HepG2 (cell line): ENCODE measurements at regions not wholly inside any gene's neighbourhood (a gene's known extent, or its start where the extent isn't known, plus 50 kb on each side); places are given as distances from the start of the nearest gene placed in this dataset.

Experiments used
- ATAC-seq: fragments of 200-7000 bp; cut with Tn5 transposase; 3 replicates; pipeline ENCODE4 v1.9.1; 2020; ENCODE audit warnings: mild to moderate bottlenecking, moderate library complexity
- BruUV-seq: library from RNA; stranded (reverse); fragments of 400-500 nt; replicated peaks from 2 replicates; lab custom pipeline; 2021; lab: Mats Ljungman, UMichigan
- CTCF ChIA-PET: fragments of 300-600 bp; formaldehyde crosslinking; extraction: SDS; loops from one replicate; lab custom pipeline; 2021; ENCODE audit warnings: low total read pairs, inconsistent platforms, low intra/inter-chr PET ratio; lab: Yijun Ruan, JAX
- POLR2A ChIA-PET: fragments of 350-600 bp; sonication (Branson Sonifier 250); formaldehyde crosslinking; loops from one replicate; lab custom pipeline; 2020; ENCODE audit warnings: antibody characterized with exemption, inconsistent platforms; lab: Yijun Ruan, JAX
- DNase-seq: peaks from one replicate; pipeline ENCODE4 v3.0.0-alpha.2; 2015; ENCODE audit warnings: low spot score
- FAIRE-seq: peaks from 3 replicates; lab custom pipeline; 2011; peaks lifted over from hg19 to GRCh38; lab: Jason Lieb, UNC
- H2AFZ ChIP-seq: one replicate; pipeline ENCODE4 v1.6.1; 2011; ENCODE audit warnings: low read length, inconsistent platforms
- H3K27ac ChIP-seq: fragments of 300-600 bp; 3 replicates; pipeline ENCODE4 v1.8.0; 2011; ENCODE audit warnings: mixed run types, mild to moderate bottlenecking, mixed read lengths, low read length, inconsistent platforms; ENCODE audit not compliant: insufficient read depth; ENCODE audit errors: extremely low read length
- H3K27me3 ChIP-seq, 2 experiments: fragments of 200-600 bp in 1 of 2; 2 replicates in 1 of 2; 3 replicates in 1 of 2; pipeline versions ENCODE4 v1.6.0 to v1.8.0; 2011; ENCODE audit warnings: low read length in 2 of 2, mild to moderate bottlenecking in 2 of 2, moderate library complexity in 2 of 2, inconsistent platforms in 1 of 2; ENCODE audit not compliant: insufficient read depth in 2 of 2, control insufficient read depth in 1 of 2
- H3K36me3 ChIP-seq, 2 experiments: fragments of 200-600 bp in 1 of 2; replicated peaks in 1 of 2; 2 replicates in 1 of 2; 3 replicates in 1 of 2; pipeline versions ENCODE4 v1.5.1 to v1.8.0; 2011; ENCODE audit warnings: low read length in 2 of 2, inconsistent platforms in 1 of 2; ENCODE audit not compliant: insufficient read depth in 2 of 2, control insufficient read depth in 1 of 2
- H3K4me1 ChIP-seq: 2 replicates; pipeline ENCODE4 v1.5.1; 2012; ENCODE audit warnings: low read length, inconsistent platforms; ENCODE audit not compliant: insufficient read depth
- H3K4me2 ChIP-seq: 2 replicates; pipeline ENCODE4 v1.6.0; 2011; ENCODE audit warnings: low read depth, low read length, inconsistent platforms
- H3K4me3 ChIP-seq, 3 experiments: fragments of 200-600 bp in 1 of 3; sonication (generic), shearing (Covaris generic) in 1 of 3; replicated peaks in 1 of 3; 2 replicates each; pipeline ENCODE4 v1.5.1; 2011 to 2016; ENCODE audit warnings: low read length in 3 of 3, inconsistent platforms in 2 of 3, low read depth in 2 of 3, mild to moderate bottlenecking in 2 of 3, control low read depth in 1 of 3, mixed read lengths in 1 of 3; ENCODE audit not compliant: insufficient read depth in 1 of 3
- H3K79me2 ChIP-seq: one replicate; pipeline ENCODE4 v1.6.1; 2011; ENCODE audit warnings: low read length, inconsistent platforms; ENCODE audit not compliant: insufficient read depth
- H3K9ac ChIP-seq: 2 replicates; pipeline ENCODE4 v1.6.0; 2011; ENCODE audit warnings: mild to moderate bottlenecking, low read depth, low read length, inconsistent platforms; ENCODE audit not compliant: insufficient read depth
- H3K9me3 ChIP-seq: 2 replicates; pipeline ENCODE4 v1.5.1; 2012; ENCODE audit warnings: mild to moderate bottlenecking, low read length
- H4K20me1 ChIP-seq: 2 replicates; pipeline ENCODE4 v1.6.0; 2011; ENCODE audit warnings: inconsistent platforms, mild to moderate bottlenecking, low read length, moderate library complexity; ENCODE audit not compliant: insufficient read depth
- ATF3 ChIP-seq: sonication (generic); formaldehyde crosslinking; IDR thresholded peaks from 2 replicates; pipeline ENCODE4 v1.4.0; 2020; ENCODE audit warnings: missing genetic modification reagents
- ATF7-NPFF ChIP-seq: sonication (generic); formaldehyde crosslinking; IDR thresholded peaks from 2 replicates; pipeline ENCODE4 v1.8.1; 2023; ENCODE audit warnings: mild to moderate bottlenecking, low read depth, missing genetic modification reagents, moderate library complexity
- BORCS8-MEF2B ChIP-seq: sonication (generic); formaldehyde crosslinking; IDR thresholded peaks from 2 replicates; pipeline ENCODE4 v1.8.0; 2022; ENCODE audit warnings: mild to moderate bottlenecking, missing genetic modification reagents
- GATAD2A ChIP-seq: IDR thresholded peaks from 2 replicates; pipeline ENCODE4 v1.6.1; 2016
- NCOA2 ChIP-seq: sonication (generic); formaldehyde crosslinking; IDR thresholded peaks from 2 replicates; pipeline ENCODE4 v1.8.0; 2022; ENCODE audit warnings: inconsistent platforms
- NFE2L2 ChIP-seq: fragments of 150-350 bp; IDR thresholded peaks from 2 replicates; pipeline ENCODE4 v1.6.1; 2014; ENCODE audit warnings: low read length
- PCBP2 ChIP-seq: fragments of 200-400 bp; formaldehyde crosslinking; optimal IDR thresholded peaks from 2 replicates; pipeline ENCODE3; 2018; ENCODE audit warnings: low read length, low read depth; ENCODE audit not compliant: poor library complexity, severe bottlenecking
- PHF21A ChIP-seq: sonication (generic); formaldehyde crosslinking; IDR thresholded peaks from 2 replicates; pipeline ENCODE4 v1.5.0; 2020; ENCODE audit warnings: mild to moderate bottlenecking, missing genetic modification reagents
- POLR2AphosphoS2 ChIP-seq: IDR thresholded peaks from 2 replicates; pipeline ENCODE4 v1.6.1; 2011; ENCODE audit warnings: low read depth, low read length, improper control_type of control experiment
- RCOR2 ChIP-seq: IDR thresholded peaks from 2 replicates; pipeline ENCODE4 v1.6.1; 2016; ENCODE audit warnings: missing biosample characterization, missing genetic modification reagents
- SETDB1 ChIP-seq: sonication (generic); formaldehyde crosslinking; IDR thresholded peaks from 2 replicates; pipeline ENCODE4 v1.5.1; 2020; ENCODE audit warnings: missing genetic modification reagents, mild to moderate bottlenecking, borderline replicate concordance
- TAF15 ChIP-seq: fragments of 200-400 bp; formaldehyde crosslinking; IDR thresholded peaks from one replicate; pipeline ENCODE4 v1.6.1; 2018; ENCODE audit warnings: mild to moderate bottlenecking, low read depth, low read length; ENCODE audit not compliant: poor library complexity, severe bottlenecking
- YY1 ChIP-seq: IDR thresholded peaks from 2 replicates; pipeline ENCODE4 v1.6.1; 2011; ENCODE audit warnings: low read length, low read depth, moderate library complexity, mild to moderate bottlenecking; ENCODE audit not compliant: insufficient read depth, insufficient replicate concordance
- ZNF205 ChIP-seq: IDR thresholded peaks from 2 replicates; pipeline ENCODE4 v1.6.1; 2018; ENCODE audit warnings: missing biosample characterization, missing genetic modification reagents
- ZNF564 ChIP-seq: sonication (generic); formaldehyde crosslinking; IDR thresholded peaks from 2 replicates; pipeline ENCODE4 v1.8.1; 2023; ENCODE audit warnings: mild to moderate bottlenecking, missing genetic modification reagents
- ZNF672 ChIP-seq: sonication (generic); formaldehyde crosslinking; IDR thresholded peaks from 2 replicates; pipeline ENCODE4 v1.8.1; 2022; ENCODE audit warnings: missing genetic modification reagents
- ZNF776 ChIP-seq: sonication (generic); formaldehyde crosslinking; IDR thresholded peaks from 2 replicates; pipeline ENCODE4 v1.4.0; 2020; ENCODE audit warnings: mild to moderate bottlenecking, missing genetic modification reagents
- ZNF816 ChIP-seq: sonication (generic); formaldehyde crosslinking; IDR thresholded peaks from 2 replicates; pipeline ENCODE4 v1.8.0; 2022; ENCODE audit warnings: missing genetic modification reagents, mild to moderate bottlenecking, borderline replicate concordance
- WGBS: methylation state at CpG from one replicate; pipeline ENCODE4 v1.1.6; 2017; ENCODE audit warnings: low lambda C conversion rate; 5-methylcytosine and 5-hydroxymethylcytosine counted together
- in situ Hi-C: cut with HindIII; loops from 2 replicates; pipeline ENCODE4 v1.10.0; 2017; ENCODE audit warnings: low pct_unique_long_range_greater_than_20kb; ENCODE audit not compliant: extremely low pct_ligation_motif_present
- intact Hi-C: fragments of 100-400 bp; cut with micrococcal nuclease; formaldehyde crosslinking; loops from one replicate; pipeline ENCODE4 v1.10.0; 2022; ENCODE audit not compliant: unreplicated experiment
- TF ChIP-seq, protein P1 (sequence below): sonication (generic); formaldehyde crosslinking; IDR thresholded peaks from 2 replicates; pipeline ENCODE4 v1.9.0; 2021; ENCODE audit warnings: missing genetic modification reagents, mild to moderate bottlenecking, borderline replicate concordance

GRCh38 chr16:87086575-87086974, 230.6 kb downstream of the C16orf95 start:
- no TSS peak for BruUV-seq
- Histone ChIP-seq H3K4me2 (no peak overlapping the region), H3K4me1 (no peaks in the 10 kb centered on the region), H2AFZ (no peak overlapping the region), H3K27me3 (peaks cover 0 to 5% of the 10 kb centered on the region in 2 experiments; a peak in 1 of 5 replicates), H3K9me3 (peaks cover 8% of the 10 kb centered on the region; the same call in 1 of the 2 replicates), H3K27ac (no peak overlapping the region), H3K36me3 (no peaks in the 10 kb centered on the region), H4K20me1 (no peaks in the 10 kb centered on the region), H3K79me2 (no peaks in the 10 kb centered on the region), H3K9ac (no peak overlapping the region), H3K4me3 (no peak overlapping the region)
- no peak for ATAC-seq
- no peak for FAIRE-seq
- intact Hi-C loops, result no loop called here
- no peak for DNase-seq
- in situ Hi-C loops, result no loop called here
- ChIA-PET POLR2A (no interaction called here), CTCF (no interaction called here)
- TF ChIP-seq ZNF776 (CRISPR knock-in tag), result no peak

DNA sequence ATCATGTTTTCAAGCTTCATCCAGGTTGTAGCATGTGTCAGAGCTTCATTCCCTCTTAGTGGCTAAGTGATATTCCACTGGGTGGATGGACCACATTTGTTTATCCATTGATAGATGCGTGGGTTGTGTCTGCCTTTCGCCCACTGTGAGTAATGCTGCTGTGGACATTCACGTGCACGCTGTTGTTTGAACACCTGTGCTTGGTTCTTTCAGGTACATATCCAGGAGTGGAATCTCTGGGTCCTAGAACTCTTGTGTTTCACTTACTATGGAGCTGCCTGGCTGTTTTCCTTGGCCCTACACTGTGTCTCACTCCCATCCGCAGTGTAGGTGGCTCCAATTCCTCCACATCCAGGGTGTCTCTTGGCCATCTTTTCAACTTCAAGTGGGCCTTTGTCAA, 224.2 kb downstream of the C16orf95 start:
- no TSS peak for BruUV-seq
- Histone ChIP-seq H3K9me3 (no peaks in the 10 kb centered on the region), H4K20me1 (no peaks in the 10 kb centered on the region), H2AFZ (no peak overlapping the region), H3K79me2 (no peaks in the 10 kb centered on the region), H3K4me2 (no peak overlapping the region), H3K27ac (no peak overlapping the region), H3K4me3 (no peak overlapping the region), H3K4me1 (no peaks in the 10 kb centered on the region), H3K9ac (no peak overlapping the region), H3K36me3 (no peaks in the 10 kb centered on the region), H3K27me3 (peaks cover 0 to 28% of the 10 kb centered on the region in 2 experiments; a peak in 4 of 5 replicates)
- ChIA-PET POLR2A (no interaction called here), CTCF (no interaction called here)
- in situ Hi-C loops, result no loop called here
- no peak for ATAC-seq
- intact Hi-C loops, result no loop called here
- 44% methylated on average over 5 of the region's 5 CpGs for WGBS
- DNase-seq, result no peak
- no peak for FAIRE-seq
- TF ChIP-seq TAF15 (no peak), SETDB1 (no peak), NFE2L2 (no peak), ZNF564 (CRISPR knock-in tag) (no peak), YY1 (no peak), ATF3 (no peak), POLR2AphosphoS2 (no peak), NCOA2 (CRISPR knock-in tag) (no peak), GATAD2A (no peak), RCOR2 (no peak), ZNF205 (CRISPR knock-in tag) (no peak), BORCS8-MEF2B (CRISPR knock-in tag) (no peak), PHF21A (CRISPR knock-in tag) (no peak), PCBP2 (no peak), ZNF672 (no peak), ATF7-NPFF (no peak), ZNF816 (CRISPR knock-in tag) (no peak)
- TF ChIP-seq, protein P1, sequence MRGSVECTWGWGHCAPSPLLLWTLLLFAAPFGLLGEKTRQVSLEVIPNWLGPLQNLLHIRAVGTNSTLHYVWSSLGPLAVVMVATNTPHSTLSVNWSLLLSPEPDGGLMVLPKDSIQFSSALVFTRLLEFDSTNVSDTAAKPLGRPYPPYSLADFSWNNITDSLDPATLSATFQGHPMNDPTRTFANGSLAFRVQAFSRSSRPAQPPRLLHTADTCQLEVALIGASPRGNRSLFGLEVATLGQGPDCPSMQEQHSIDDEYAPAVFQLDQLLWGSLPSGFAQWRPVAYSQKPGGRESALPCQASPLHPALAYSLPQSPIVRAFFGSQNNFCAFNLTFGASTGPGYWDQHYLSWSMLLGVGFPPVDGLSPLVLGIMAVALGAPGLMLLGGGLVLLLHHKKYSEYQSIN (CRISPR knock-in tag), result no peak
